Gastroesophageal sphincter (tissue), 4 donors: ENCODE measurements at regions not wholly inside any gene's neighbourhood (a gene's known extent, or its start where the extent isn't known, plus 50 kb on each side); places are given as distances from the start of the nearest gene placed in this dataset.
"Not testable (repeated sequence)": the region's sequence is repeated elsewhere in the genome, so short reads cannot be mapped to it uniquely, and the experiment has no call there.

Source experiments
- ATAC-seq: fragments of 150-250 bp; one replicate; pipeline ENCODE4 v1.9.1; 2016; ENCODE audit warnings: mild to moderate bottlenecking, moderate library complexity
- H3K27ac ChIP-seq, 4 donors: fragments of 200-600 bp; sonication (generic) in 3 of 4; 1 replicate in 3 of 4; 2 replicates in 1 of 4; pipeline ENCODE4 v1.5.1; 2016 to 2019
- H3K27me3 ChIP-seq: fragments of 200-600 bp; sonication (generic); one replicate; pipeline ENCODE4 v1.5.1; 2019
- H3K36me3 ChIP-seq, 2 donors: fragments of 200-600 bp; sonication (generic); one replicate each; pipeline ENCODE4 v1.5.1; 2019; ENCODE audit warnings: control low read depth in 1 of 2
- H3K4me1 ChIP-seq, 3 donors: fragments of 200-600 bp; sonication (generic); 1 replicate in 2 of 3; 2 replicates in 1 of 3; pipeline ENCODE4 v1.5.1; 2016 to 2019; ENCODE audit warnings: control low read depth in 2 of 3
- H3K4me3 ChIP-seq, 2 donors: fragments of 200-600 bp; sonication (generic); one replicate each; pipeline ENCODE4 v1.5.1; 2019; ENCODE audit warnings: mild to moderate bottlenecking in 1 of 2, moderate library complexity in 1 of 2
- H3K9me3 ChIP-seq, 3 donors: fragments of 200-600 bp; sonication (generic); one replicate each; pipeline ENCODE4 v1.5.1; 2017 to 2019; ENCODE audit warnings: control low read depth in 2 of 3
- EP300 ChIP-seq: sonication (generic); formaldehyde crosslinking; IDR thresholded peaks from one replicate; pipeline ENCODE4 v1.6.1; 2017; ENCODE audit warnings: antibody characterized with exemption, mild to moderate bottlenecking
- POLR2A ChIP-seq, 2 donors: fragments of 450-650 bp; IDR thresholded peaks; one replicate each; pipeline ENCODE4 v1.6.1; 2017; ENCODE audit warnings: antibody characterized with exemption in 2 of 2, mild to moderate bottlenecking in 2 of 2, moderate library complexity in 1 of 2
- POLR2AphosphoS5 ChIP-seq: sonication (generic); formaldehyde crosslinking; IDR thresholded peaks from one replicate; pipeline ENCODE4 v1.6.1; 2017; ENCODE audit warnings: antibody characterized with exemption
- WGBS, 2 donors: methylation state at CpG; one replicate each; pipeline ENCODE4 v1.1.5; 2018; ENCODE audit warnings: low coverage in 1 of 2; 5-methylcytosine and 5-hydroxymethylcytosine counted together
- TF ChIP-seq, protein P1 (sequence below), 4 experiments: fragments of 200-600 bp in 2 of 4; fragments of 450-650 bp in 2 of 4; sonication (generic) in 1 of 4; IDR thresholded peaks; one replicate each; pipeline ENCODE4 v1.5.1; 2017 to 2019; ENCODE audit warnings: antibody characterized with exemption in 4 of 4, mild to moderate bottlenecking in 2 of 4, moderate library complexity in 2 of 4

DNA sequence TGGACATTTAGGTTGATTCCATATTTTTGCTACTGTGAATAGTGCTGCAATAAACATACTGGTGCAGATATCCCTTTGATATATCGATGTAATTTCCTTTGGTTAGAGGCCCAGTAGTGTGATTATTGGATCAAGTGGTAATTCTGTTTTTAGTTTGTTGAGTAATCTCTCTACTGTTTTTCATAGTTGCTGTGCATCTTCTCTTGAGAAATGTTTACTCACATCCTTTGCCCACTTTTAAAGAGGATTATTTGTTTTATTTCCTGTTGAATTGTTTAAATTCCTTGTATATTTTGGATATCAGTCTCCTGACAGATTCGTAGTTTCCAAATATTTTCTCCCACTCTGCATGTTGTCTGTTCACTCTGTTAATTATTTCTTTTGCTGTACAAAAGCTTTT lies 352.6 kb upstream of the TARS1 start:
- no peaks in the 10 kb centered on the region for H3K4me1 ChIP-seq
- TF ChIP-seq, protein P1, sequence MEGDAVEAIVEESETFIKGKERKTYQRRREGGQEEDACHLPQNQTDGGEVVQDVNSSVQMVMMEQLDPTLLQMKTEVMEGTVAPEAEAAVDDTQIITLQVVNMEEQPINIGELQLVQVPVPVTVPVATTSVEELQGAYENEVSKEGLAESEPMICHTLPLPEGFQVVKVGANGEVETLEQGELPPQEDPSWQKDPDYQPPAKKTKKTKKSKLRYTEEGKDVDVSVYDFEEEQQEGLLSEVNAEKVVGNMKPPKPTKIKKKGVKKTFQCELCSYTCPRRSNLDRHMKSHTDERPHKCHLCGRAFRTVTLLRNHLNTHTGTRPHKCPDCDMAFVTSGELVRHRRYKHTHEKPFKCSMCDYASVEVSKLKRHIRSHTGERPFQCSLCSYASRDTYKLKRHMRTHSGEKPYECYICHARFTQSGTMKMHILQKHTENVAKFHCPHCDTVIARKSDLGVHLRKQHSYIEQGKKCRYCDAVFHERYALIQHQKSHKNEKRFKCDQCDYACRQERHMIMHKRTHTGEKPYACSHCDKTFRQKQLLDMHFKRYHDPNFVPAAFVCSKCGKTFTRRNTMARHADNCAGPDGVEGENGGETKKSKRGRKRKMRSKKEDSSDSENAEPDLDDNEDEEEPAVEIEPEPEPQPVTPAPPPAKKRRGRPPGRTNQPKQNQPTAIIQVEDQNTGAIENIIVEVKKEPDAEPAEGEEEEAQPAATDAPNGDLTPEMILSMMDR (IDR thresholded peaks at IDR 0.05) = no peak
- TF ChIP-seq EP300 (no peak), POLR2AphosphoS5 (no peak), POLR2A (IDR thresholded peaks at IDR 0.05) (no peak)
- H3K27ac ChIP-seq = no peak overlapping the region
- no peak for ATAC-seq
- WGBS, 2 donors = 60 to 63% methylated on average over 2 of the region's 2 CpGs
- H3K27me3 ChIP-seq = no peaks in the 10 kb centered on the region
- no peaks in the 10 kb centered on the region for H3K9me3 ChIP-seq
- no peaks in the 10 kb centered on the region for H3K36me3 ChIP-seq
- no peak overlapping the region for H3K4me3 ChIP-seq

DNA sequence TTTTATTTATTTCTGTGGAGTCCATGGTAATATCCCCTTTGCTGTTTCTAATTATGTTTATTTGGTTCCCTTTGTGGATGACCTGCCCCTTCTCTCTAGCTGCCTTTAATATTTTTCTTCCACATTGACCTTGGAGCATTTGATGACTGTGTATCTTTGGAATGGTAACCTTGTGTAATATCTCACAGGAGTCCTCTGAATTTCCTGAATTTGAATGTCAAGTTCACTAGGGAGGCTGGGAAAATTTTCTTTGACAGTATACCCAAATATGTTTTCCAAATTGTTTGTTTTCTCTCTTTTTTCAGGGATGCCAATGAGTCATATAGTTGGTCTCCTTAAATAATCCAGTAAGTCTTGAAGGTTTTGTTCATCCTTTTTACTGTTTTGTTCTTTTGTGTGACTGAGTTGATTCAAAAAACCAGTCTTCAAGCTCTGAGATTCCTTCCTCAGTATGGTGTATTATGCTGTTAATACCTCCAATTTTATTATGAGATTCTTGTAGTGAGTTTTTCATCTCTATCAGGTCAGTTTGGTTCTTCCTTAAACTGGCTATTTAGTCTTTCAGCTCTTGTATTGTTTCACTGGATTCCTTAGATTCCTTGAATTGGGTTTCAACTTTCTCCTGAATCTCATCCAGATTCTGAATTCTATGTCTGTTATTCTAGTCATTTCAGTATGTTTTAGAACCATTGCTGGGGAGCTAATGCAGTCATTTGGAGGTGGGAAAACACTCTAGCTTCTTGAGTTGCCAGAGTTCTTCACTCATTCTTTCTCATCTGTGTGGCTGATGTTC lies 349.0 kb upstream of the TARS1 start:
- Histone ChIP-seq H3K4me3 (no peak overlapping the region), H3K27ac (no peak overlapping the region), H3K27me3 (no peaks in the 10 kb centered on the region), H3K4me1 (no peaks in the 10 kb centered on the region), H3K9me3 (no peaks in the 10 kb centered on the region), H3K36me3 (no peaks in the 10 kb centered on the region)
- no peak for ATAC-seq
- TF ChIP-seq POLR2A (IDR thresholded peaks at IDR 0.05) (no peak), POLR2AphosphoS5 (no peak), EP300 (no peak)
- TF ChIP-seq, protein P1 (IDR thresholded peaks at IDR 0.05) = no peak

DNA sequence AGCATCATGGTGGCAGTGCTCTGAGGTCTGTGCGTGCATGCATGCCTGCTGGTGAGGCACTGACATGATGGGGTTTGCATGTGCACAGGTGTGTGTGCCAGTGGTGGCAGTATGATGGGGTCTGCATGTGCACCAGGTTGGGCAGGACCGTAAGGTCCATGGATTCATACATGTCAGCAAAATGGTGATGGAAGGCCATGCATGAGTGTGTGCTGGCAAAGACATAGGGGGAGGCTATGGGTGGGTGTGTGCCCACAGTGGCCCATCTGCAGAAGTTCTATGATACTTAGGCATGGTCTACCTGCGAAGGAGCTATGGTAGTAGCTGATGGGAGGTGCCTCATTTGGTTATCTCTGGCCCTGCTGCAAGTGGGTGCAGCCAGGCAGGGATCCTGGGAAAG lies 348.0 kb upstream of the TARS1 start:
- no peaks in the 10 kb centered on the region for H3K27me3 ChIP-seq
- ATAC-seq = no peak
- H3K4me3 ChIP-seq = no peak overlapping the region
- 77% methylated on average over 2 of the region's 3 CpGs; no CpG with 5 or more reads in 1 of the 2 donors for WGBS, 2 donors
- TF ChIP-seq POLR2AphosphoS5 = no peak
- no peak for TF ChIP-seq POLR2A (IDR thresholded peaks at IDR 0.05)
- TF ChIP-seq, protein P1 (IDR thresholded peaks at IDR 0.05) = no peak
- no peak for TF ChIP-seq EP300
- no peak overlapping the region for H3K27ac ChIP-seq
- no peaks in the 10 kb centered on the region for H3K36me3 ChIP-seq
- no peaks in the 10 kb centered on the region for H3K4me1 ChIP-seq
- no peaks in the 10 kb centered on the region for H3K9me3 ChIP-seq

DNA sequence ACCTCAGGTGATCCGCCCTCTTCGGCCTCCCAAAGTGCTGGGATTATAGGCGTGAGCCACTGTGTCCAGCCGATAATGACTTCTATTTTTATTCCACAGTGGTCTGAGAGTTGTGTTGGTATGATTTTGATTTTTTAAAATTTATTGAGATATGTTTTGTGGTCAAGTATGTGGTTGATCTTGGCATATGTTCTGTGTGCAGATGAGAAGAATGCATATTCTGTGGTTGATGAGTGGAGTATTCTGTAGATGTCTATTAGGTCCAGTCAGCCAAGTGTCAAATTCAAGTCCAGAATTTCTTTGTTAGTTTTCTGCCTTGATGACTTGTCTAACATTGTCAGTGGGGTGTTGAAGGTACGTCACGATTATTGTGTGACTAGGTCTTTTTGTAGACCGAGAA lies 338.2 kb upstream of the TARS1 start:
- H3K27ac ChIP-seq = no peak overlapping the region
- H3K27me3 ChIP-seq = no peaks in the 10 kb centered on the region
- H3K4me1 ChIP-seq = no peaks in the 10 kb centered on the region
- H3K4me3 ChIP-seq = no peak overlapping the region
- no peaks in the 10 kb centered on the region for H3K36me3 ChIP-seq
- ATAC-seq = no peak
- peaks cover 0 to 44% (median 0%) of the 10 kb centered on the region in 3 donors for H3K9me3 ChIP-seq
- 90 to 93% methylated on average over 3 to 7 of the region's 7 CpGs for WGBS, 2 donors
- TF ChIP-seq, protein P1 (IDR thresholded peaks at IDR 0.05) = no peak
- no peak for TF ChIP-seq POLR2A (IDR thresholded peaks at IDR 0.05)
- TF ChIP-seq EP300 = no peak
- TF ChIP-seq POLR2AphosphoS5 = no peak

DNA sequence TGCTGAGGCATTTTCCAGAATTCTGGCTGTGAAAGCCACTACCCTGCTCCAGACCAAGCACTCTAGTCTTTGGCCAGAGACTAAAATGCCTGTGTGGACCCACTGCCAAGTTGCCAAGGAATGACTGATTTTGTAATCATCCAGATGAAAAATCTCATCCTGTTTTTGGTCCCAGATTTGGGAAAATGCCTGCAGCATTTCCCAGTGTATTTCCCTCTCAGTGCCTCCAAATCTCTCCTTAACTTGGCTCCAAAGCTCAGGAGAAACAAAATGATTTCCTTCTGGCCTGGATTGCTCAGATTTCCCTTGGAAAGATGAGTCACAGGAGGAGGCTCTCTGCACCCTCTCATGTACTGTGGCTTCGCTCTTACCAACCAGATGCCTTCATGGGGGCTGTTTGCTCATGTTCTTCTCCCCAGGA lies 335.2 kb upstream of the TARS1 start:
- TF ChIP-seq POLR2AphosphoS5 = no peak
- no peak for TF ChIP-seq EP300
- TF ChIP-seq, protein P1 (IDR thresholded peaks at IDR 0.05) = no peak
- TF ChIP-seq POLR2A (IDR thresholded peaks at IDR 0.05) = no peak
- ATAC-seq = peak; percentile 53
- Histone ChIP-seq H3K4me1 (no peaks in the 10 kb centered on the region), H3K4me3 (no peak overlapping the region), H3K27ac (no peak overlapping the region), H3K36me3 (no peaks in the 10 kb centered on the region), H3K9me3 (peaks cover 0 to 59% (median 0%) of the 10 kb centered on the region in 3 donors), H3K27me3 (no peaks in the 10 kb centered on the region)
- 40 to 67% methylated on average over 1 of the region's 1 CpG for WGBS, 2 donors

DNA sequence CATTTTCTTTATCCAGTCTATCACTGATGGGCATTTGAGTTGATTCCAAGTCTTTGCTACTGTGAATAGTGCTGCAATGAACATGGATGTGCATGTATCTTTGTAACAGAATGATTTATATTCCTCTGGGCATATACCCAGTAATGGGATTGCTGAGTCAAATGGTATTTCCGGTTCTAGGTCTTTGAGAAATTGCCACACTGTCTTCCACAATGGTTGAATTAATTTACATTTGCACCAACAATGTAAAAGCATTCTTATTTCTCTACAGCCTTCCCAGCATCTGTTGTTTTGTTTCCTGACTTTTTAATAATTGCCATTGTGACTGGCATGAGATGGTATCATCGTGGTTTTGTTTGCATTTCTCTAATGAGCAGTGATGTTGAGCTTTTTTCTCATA lies 330.3 kb upstream of the TARS1 start:
- H3K4me1 ChIP-seq, H3K36me3 ChIP-seq, H3K27ac ChIP-seq, H3K27me3 ChIP-seq, H3K4me3 ChIP-seq, ATAC-seq: not testable (repeated sequence)
- H3K9me3 ChIP-seq = peaks cover 0 to 21% (median 0%) of the 10 kb centered on the region in 3 donors
- WGBS, 2 donors = 74 to 78% methylated on average over 2 of the region's 2 CpGs
